B cell (primary cell): ENCODE measurements at regions not wholly inside any gene's neighbourhood (a gene's known extent, or its start where the extent isn't known, plus 50 kb on each side); places are given as distances from the start of the nearest gene placed in this dataset.

ENCODE experiments used
- ATAC-seq: fragments of 200-7000 bp; cut with Tn5 transposase; one replicate; pipeline ENCODE4 v1.10.0; 2021; ENCODE audit warnings: low read depth, mild to moderate bottlenecking, moderate number of reproducible peaks, moderate library complexity
- CTCF ChIA-PET: fragments of 350-600 bp; sonication (Branson Sonifier 250); formaldehyde crosslinking; loops from one replicate; lab custom pipeline; 2021; ENCODE audit warnings: antibody characterized with exemption, inconsistent platforms; lab: Charles Lee
- POLR2A ChIA-PET: fragments of 350-600 bp; sonication (Branson Sonifier 250); formaldehyde crosslinking; loops from one replicate; lab custom pipeline; 2021; ENCODE audit warnings: antibody characterized with exemption; lab: Charles Lee
- DNase-seq: peaks from one replicate; pipeline ENCODE4 v3.0.0; 2013
- H2AFZ ChIP-seq: 2 replicates; pipeline ENCODE4 v1.6.1; 2012; ENCODE audit warnings: mild to moderate bottlenecking, low read depth, low read length; ENCODE audit not compliant: insufficient read depth, poor library complexity, severe bottlenecking
- H3K27ac ChIP-seq, 2 donors: 1 replicate in 1 of 2; 2 replicates in 1 of 2; pipeline ENCODE4 v1.5.1; 2012 to 2013; ENCODE audit warnings: low read length in 2 of 2, mild to moderate bottlenecking in 2 of 2, moderate library complexity in 1 of 2
- H3K27me3 ChIP-seq, 4 experiments: fragments of 200-600 bp in 1 of 4; sonication (generic) in 1 of 4; replicated peaks in 1 of 4; 1 replicate in 2 of 4; 2 replicates in 2 of 4; pipeline versions ENCODE4 v1.6.1 to v1.7.0; 2013 to 2016; ENCODE audit warnings: low read length in 3 of 4, mild to moderate bottlenecking in 2 of 4, mixed read lengths in 1 of 4, moderate library complexity in 1 of 4; ENCODE audit not compliant: insufficient read depth in 4 of 4, control insufficient read depth in 3 of 4; ENCODE audit errors: control extremely low read depth in 1 of 4
- H3K36me3 ChIP-seq, 2 experiments: replicated peaks in 1 of 2; 1 replicate in 1 of 2; 2 replicates in 1 of 2; pipeline versions ENCODE4 v1.6.1 to v1.7.1; 2013; ENCODE audit warnings: low read length in 1 of 2; ENCODE audit not compliant: insufficient read depth in 2 of 2, control insufficient read depth in 1 of 2; ENCODE audit errors: control extremely low read depth in 1 of 2, extremely low read depth in 1 of 2
- H3K4me1 ChIP-seq, 2 donors: fragments of 200-600 bp in 1 of 2; sonication (generic) in 1 of 2; 1 replicate in 1 of 2; 2 replicates in 1 of 2; pipeline versions ENCODE4 v1.5.1 to v1.6.1; 2013 to 2017; ENCODE audit warnings: low read length in 2 of 2; ENCODE audit not compliant: control insufficient read depth in 2 of 2, insufficient read depth in 2 of 2
- H3K4me2 ChIP-seq: replicated peaks from 2 replicates; pipeline ENCODE3; 2012; ENCODE audit warnings: mild to moderate bottlenecking, low read depth, low read length; ENCODE audit not compliant: poor library complexity, severe bottlenecking
- H3K4me3 ChIP-seq, 5 experiments: fragments of 200-600 bp in 1 of 5; sonication (generic) in 1 of 5; 1 replicate in 3 of 5; 2 replicates in 2 of 5; pipeline versions ENCODE4 v1.5.1 to v1.7.0; 2011 to 2016; ENCODE audit warnings: low read length in 4 of 5, mild to moderate bottlenecking in 4 of 5, low read depth in 2 of 5, control low read depth in 1 of 5, moderate library complexity in 1 of 5; ENCODE audit not compliant: insufficient read depth in 1 of 5; ENCODE audit errors: control extremely low read depth in 1 of 5, extremely low read depth in 1 of 5
- H3K79me2 ChIP-seq: fragments of 200-600 bp; sonication (generic); one replicate; pipeline ENCODE4 v1.6.0; 2016; ENCODE audit warnings: low read length; ENCODE audit not compliant: control insufficient read depth, insufficient read depth
- H3K9ac ChIP-seq: fragments of 200-600 bp; sonication (generic); 2 replicates; pipeline ENCODE4 v1.6.1; 2017; ENCODE audit warnings: mild to moderate bottlenecking, low read length, moderate library complexity
- H3K9me3 ChIP-seq, 3 donors: one replicate each; pipeline versions ENCODE4 v1.6.1 to v1.7.1; 2013; ENCODE audit warnings: low read length in 2 of 3; ENCODE audit not compliant: control insufficient read depth in 2 of 3, insufficient read depth in 1 of 3; ENCODE audit errors: control extremely low read depth in 1 of 3
- H4K20me1 ChIP-seq: 2 replicates; pipeline ENCODE4 v1.6.0; 2012; ENCODE audit warnings: mild to moderate bottlenecking, low read length; ENCODE audit not compliant: insufficient read depth, control insufficient read depth, poor library complexity, severe bottlenecking
- H3K27ac Mint-ChIP-seq: one replicate; pipeline ENCODE4 v1.8.0; 2021; ENCODE audit warnings: mixed read lengths
- H3K27me3 Mint-ChIP-seq: one replicate; pipeline ENCODE4 v1.8.0; 2021; ENCODE audit warnings: mixed read lengths
- H3K4me1 Mint-ChIP-seq: one replicate; pipeline ENCODE4 v1.8.0; 2021; ENCODE audit warnings: mixed read lengths
- H3K4me3 Mint-ChIP-seq: one replicate; pipeline ENCODE4 v1.8.0; 2021; ENCODE audit warnings: mixed read lengths
- H3K9me3 Mint-ChIP-seq: one replicate; pipeline ENCODE4 v1.8.0; 2022; ENCODE audit warnings: mixed read lengths; ENCODE audit not compliant: insufficient read depth
- CTCF ChIP-seq: fragments of 200-600 bp; IDR thresholded peaks from one replicate; pipeline ENCODE4 v1.8.0; 2022; ENCODE audit warnings: antibody characterized with exemption, mild to moderate bottlenecking
- EZH2 ChIP-seq: IDR thresholded peaks from 2 replicates; pipeline ENCODE4 v1.6.1; 2012; ENCODE audit warnings: borderline replicate concordance, low read depth, mild to moderate bottlenecking, moderate library complexity, low read length; ENCODE audit not compliant: insufficient read depth, poor library complexity, severe bottlenecking
- WGBS: methylation state at CpG from one replicate; pipeline ENCODE4 v1.1.5; 2013; ENCODE audit warnings: missing lambda C conversion rate; ENCODE audit not compliant: insufficient coverage; 5-methylcytosine and 5-hydroxymethylcytosine counted together
- intact Hi-C: fragments of 100-400 bp; cut with micrococcal nuclease; formaldehyde crosslinking; loops from one replicate; pipeline ENCODE4 v1.10.0; 2022

- H3K27me3 Mint-ChIP-seq: no peaks in the 10 kb centered on the region
- no peak for ATAC-seq
- H3K9me3 ChIP-seq: no peaks in the 10 kb centered on the region
- no peak overlapping the region for H3K27ac ChIP-seq
- intact Hi-C loops: no loop called here
- H3K4me2 ChIP-seq: no peak overlapping the region
- H3K4me3 Mint-ChIP-seq: no peak overlapping the region
- WGBS: 100% methylated on average over 1 of the region's 2 CpGs
- TF ChIP-seq CTCF: no peak
- no peak for TF ChIP-seq EZH2
- no peaks in the 10 kb centered on the region for H3K36me3 ChIP-seq
- H2AFZ ChIP-seq: no peak overlapping the region
- no peaks in the 10 kb centered on the region for H4K20me1 ChIP-seq
- POLR2A ChIA-PET: no interaction called here
- H3K27ac Mint-ChIP-seq: no peak overlapping the region
- H3K9ac ChIP-seq: no peak overlapping the region
- H3K4me1 Mint-ChIP-seq: no peaks in the 10 kb centered on the region
- CTCF ChIA-PET: no interaction called here
- no peak for DNase-seq
- no peaks in the 10 kb centered on the region for H3K27me3 ChIP-seq
- H3K4me3 ChIP-seq: no peak overlapping the region
- no peaks in the 10 kb centered on the region for H3K79me2 ChIP-seq
- no peaks in the 10 kb centered on the region for H3K4me1 ChIP-seq
- H3K9me3 Mint-ChIP-seq: no peaks in the 10 kb centered on the region
These were observed 415.2 kb upstream of the NETO1 start for GRCh38 chr18:73283032-73283431.

- Histone ChIP-seq H3K9ac (no peak overlapping the region), H3K4me2 (no peak overlapping the region), H3K27ac (no peak overlapping the region), H3K27me3 (no peaks in the 10 kb centered on the region), H3K79me2 (no peaks in the 10 kb centered on the region), H2AFZ (no peak overlapping the region), H3K9me3 (no peaks in the 10 kb centered on the region), H3K36me3 (no peaks in the 10 kb centered on the region), H3K4me1 (no peaks in the 10 kb centered on the region), H4K20me1 (no peaks in the 10 kb centered on the region), H3K4me3 (no peak overlapping the region)
- Mint-ChIP-seq H3K27ac (no peak overlapping the region), H3K4me1 (no peaks in the 10 kb centered on the region), H3K4me3 (no peak overlapping the region), H3K9me3 (no peaks in the 10 kb centered on the region), H3K27me3 (no peaks in the 10 kb centered on the region)
- DNase-seq (no peak), ATAC-seq (no peak)
- intact Hi-C loops: no loop called here
- 90% methylated on average over 11 of the region's 11 CpGs for WGBS
- ChIA-PET POLR2A (no interaction called here), CTCF (no interaction called here)
- TF ChIP-seq CTCF: no peak
- TF ChIP-seq EZH2: no peak
These were observed 411.7 kb upstream of the NETO1 start for GRCh38 chr18:73279498-73279897.
